NT2/D1 (cell line): ENCODE measurements at regions not wholly inside any gene's neighbourhood (a gene's known extent, or its start where the extent isn't known, plus 50 kb on each side); places are given as distances from the start of the nearest gene placed in this dataset.
"Not testable (repeated sequence)": the region's sequence is repeated elsewhere in the genome, so short reads cannot be mapped to it uniquely, and the experiment has no call there.

Experiments
- YY1 ChIP-seq: IDR thresholded peaks from 2 replicates; pipeline ENCODE4 v1.6.1; 2011; ENCODE audit not compliant: insufficient read length, insufficient read depth
- ZNF274 ChIP-seq: IDR thresholded peaks from 2 replicates; pipeline ENCODE4 v1.6.1; 2011; ENCODE audit warnings: mild to moderate bottlenecking, low read depth, low read length

GRCh38 chrX:96486687-96487086 is 198.0 kb upstream of the DIAPH2 start:
- not testable (repeated sequence) for TF ChIP-seq YY1, ZNF274
